Activated T-cell treated with anti-CD3 and anti-CD28 coated beads, Interleukin-2, amount 50 U/mL, for 48 hours (primary cell): ENCODE measurements at regions not wholly inside any gene's neighbourhood (a gene's known extent, or its start where the extent isn't known, plus 50 kb on each side); places are given as distances from the start of the nearest gene placed in this dataset.

Source experiments
- DNase-seq, 2 experiments: peaks; one replicate each; pipeline ENCODE4 v3.0.0-alpha.2; 2020

GRCh38 chr3:152780553-152780952 lies 54.4 kb upstream of the P2RY1 start:
- DNase-seq = no peak

GRCh38 chr3:152785051-152785450 lies 49.9 kb upstream of the P2RY1 start:
- no peak for DNase-seq
